HuH-7 (cell line): ENCODE measurements at regions not wholly inside any gene's neighbourhood (a gene's known extent, or its start where the extent isn't known, plus 50 kb on each side); places are given as distances from the start of the nearest gene placed in this dataset.
"Not testable (repeated sequence)": the region's sequence is repeated elsewhere in the genome, so short reads cannot be mapped to it uniquely, and the experiment has no call there.

Source experiments
- DNase-seq: peaks from one replicate; pipeline ENCODE4 v3.0.0; 2011; ENCODE audit warnings: low spot score

DNA sequence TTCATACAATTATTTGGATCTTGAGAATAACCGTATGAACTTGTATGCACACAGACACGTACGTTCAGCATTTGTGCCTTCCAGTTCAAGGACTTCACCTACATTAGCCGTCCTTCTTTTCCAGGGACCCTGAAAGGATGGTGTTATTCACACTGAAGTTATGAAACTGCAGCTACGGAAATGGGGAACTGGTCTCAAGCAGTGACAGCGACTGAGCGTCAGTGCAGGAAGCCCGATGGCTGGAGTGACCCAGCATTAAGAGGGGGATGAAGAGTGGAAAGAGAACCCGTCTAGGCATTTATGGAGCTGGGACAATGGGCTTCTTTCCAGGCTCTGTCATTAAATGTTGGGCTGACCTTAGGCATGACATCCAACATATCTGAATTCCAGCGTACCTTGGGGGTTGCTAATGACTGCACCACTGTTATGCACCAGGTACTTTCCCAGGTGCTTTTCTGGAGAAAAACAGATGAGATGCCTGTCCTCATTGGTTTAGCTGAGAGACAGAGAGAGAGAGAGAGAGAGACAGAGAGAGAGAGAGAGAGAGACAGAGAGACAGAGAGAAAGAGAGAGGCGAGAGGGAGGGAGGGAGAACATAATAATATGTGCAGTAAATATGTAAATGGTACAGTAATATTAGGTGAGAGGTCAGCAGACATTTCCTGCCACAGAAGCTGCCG is 204.7 kb upstream of the EXOC2 start:
- no peak for DNase-seq

DNA sequence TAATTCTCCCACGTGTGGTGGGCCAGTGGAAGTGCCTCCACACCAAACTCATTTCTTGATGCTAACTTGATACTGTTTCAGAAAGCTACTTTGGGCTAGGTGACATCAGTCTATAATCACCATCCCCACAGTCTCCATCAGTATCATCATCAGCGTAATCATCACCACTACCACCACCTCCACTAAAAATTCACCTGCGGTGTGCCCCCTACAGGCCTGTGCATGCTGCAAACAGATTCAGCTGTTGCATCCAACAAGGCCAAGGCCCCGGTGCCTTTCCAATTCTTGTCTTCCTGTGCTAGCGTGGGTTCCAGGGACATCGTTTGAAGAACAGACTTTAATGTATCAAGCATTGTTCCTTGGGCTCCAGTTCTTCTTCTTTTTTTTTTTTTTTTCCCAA is 201.3 kb upstream of the EXOC2 start:
- no peak for DNase-seq

- DNase-seq = no peak
These were observed 198.1 kb upstream of the EXOC2 start for GRCh38 chr6:890995-891394.

DNA sequence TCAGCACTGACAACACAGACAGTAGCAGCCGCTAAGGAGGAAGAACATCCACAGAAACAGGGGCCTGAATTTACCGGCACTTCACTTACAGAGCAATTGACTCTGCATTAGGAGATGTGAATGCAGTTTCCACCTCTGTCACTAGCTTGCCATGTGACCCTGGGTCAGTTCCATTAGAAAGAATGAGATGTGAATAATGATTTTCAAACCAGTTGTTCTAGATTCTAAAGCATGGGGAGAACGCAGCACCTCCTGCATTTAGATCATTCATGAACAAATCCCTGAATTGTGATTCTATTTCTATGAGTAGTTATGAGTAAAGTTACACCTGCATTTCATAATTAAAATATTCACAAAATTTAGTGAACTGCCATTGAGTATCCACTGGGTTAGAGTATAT is 197.3 kb upstream of the EXOC2 start:
- DNase-seq = no peak

DNA sequence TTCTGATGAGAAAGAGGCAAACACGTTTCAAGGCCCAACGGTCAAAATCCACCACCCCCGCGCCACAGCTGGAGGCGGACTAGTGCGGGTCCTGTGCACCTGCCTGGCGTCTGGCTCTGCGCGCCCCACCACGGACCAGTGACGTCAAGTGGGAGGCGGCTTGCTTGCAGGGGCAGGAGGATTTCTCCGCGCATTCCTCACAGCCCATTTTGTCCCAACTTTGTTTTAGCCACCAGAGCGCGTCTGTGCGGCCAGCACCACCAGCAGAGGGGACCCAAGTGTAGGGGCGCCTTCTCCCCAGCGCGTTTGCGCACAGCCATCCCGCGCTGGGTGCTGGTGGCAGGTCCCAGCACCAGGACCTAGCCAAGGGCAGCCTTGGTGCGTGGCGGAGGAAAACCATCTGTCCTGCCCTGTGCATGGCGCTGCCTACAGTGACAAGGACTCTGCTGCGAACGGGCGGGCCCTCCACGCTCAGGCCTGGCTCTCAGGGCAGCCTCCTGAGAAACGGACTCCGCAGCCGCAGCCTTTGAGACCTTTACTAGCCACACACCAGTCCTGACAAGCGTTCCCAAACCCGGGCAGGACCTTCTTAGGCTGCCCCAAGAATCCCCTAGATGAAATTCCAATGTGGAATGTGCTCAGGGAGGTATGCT is 194.8 kb upstream of the EXOC2 start:
- DNase-seq = no peak

DNA sequence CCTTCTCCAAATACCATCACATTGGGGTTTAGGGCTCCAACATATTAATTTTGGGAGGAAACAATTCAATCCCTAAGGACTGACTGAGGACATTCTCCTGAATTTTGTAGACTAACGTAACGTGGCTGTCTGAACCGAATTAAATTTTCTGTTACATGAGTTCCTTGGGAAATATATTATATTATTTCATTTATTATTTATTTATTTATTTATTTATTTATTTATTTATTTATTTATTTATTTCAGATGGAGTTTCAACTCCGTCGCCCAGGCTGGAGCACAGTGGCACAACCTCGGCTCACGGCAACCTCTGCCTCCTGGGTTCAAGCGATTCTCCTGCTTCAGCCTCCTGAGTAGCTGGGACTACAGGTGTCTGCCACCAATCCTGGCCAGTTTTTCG is 193.2 kb upstream of the EXOC2 start:
- DNase-seq = not testable (repeated sequence)

DNA sequence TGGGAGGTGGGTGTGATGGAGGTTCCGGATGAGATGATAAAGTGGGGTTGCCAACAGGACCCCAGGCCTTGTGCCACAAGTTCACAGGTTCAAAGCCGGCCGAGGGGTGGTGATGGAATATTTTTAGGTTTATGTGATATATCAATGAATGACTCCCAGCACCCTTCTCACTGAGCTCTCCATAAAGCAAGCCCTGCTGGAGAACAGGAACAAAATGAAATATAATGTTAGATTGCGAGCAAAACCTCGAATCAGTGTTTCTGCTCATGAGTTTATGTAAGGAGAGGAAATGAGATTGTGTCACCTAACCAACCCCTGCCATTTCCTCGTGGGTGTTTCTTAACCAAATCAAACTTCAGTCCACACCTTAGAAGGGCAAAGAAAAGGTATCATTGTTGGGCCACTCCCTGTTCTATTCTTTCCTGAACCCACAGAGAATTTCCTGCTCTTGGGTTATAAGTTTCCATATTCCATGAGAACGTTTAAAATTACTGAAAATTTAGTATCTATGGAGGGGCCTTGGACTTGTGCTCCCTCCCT is 192.2 kb upstream of the EXOC2 start:
- no peak for DNase-seq

DNA sequence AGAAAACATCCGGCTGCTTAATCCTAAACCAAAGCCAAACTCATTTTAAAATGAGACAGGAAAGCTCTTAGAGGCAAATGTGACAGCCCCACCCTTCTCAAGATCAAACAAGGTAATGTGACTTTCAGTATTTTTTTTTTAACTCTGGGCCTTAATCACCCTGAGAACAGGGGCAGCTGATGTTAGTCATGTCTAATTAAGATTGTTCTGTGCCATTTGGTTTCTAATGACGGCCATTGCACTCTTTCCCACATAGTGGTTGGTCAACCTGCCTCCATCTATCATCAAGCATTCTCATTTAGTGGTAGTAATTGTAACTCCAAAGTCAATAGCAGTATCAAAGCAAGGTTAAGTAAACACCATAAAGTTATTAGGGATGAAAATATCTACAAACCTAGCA is 191.6 kb upstream of the EXOC2 start:
- DNase-seq = peak; percentile 26

GRCh38 chr6:882084-882598 is 189.2 kb upstream of the EXOC2 start:
- no peak for DNase-seq

- DNase-seq = peak; percentile 26
These were observed 185.2 kb upstream of the EXOC2 start for GRCh38 chr6:878179-878578.

DNA sequence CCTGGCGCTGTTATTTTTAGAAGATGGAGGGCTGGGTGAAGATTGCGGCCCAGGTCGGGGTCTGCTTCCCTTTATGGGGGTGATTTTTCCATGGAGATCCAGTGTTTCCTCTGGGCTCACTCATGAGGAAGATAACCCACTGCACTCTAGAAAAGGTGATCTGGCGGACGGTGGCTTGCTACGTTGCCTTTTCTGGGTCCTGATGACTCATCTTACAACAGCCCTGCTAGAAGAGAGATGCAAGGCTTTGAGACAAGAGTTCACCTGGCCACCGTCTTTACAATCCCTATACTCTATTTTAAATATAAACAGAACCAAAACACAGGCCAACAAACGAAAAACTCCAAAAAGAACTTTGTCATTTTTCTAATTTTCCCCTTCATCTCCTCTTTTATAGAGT is 182.1 kb upstream of the EXOC2 start:
- DNase-seq = no peak

- DNase-seq = no peak
These were observed 179.7 kb upstream of the EXOC2 start for GRCh38 chr6:872570-873125.

DNA sequence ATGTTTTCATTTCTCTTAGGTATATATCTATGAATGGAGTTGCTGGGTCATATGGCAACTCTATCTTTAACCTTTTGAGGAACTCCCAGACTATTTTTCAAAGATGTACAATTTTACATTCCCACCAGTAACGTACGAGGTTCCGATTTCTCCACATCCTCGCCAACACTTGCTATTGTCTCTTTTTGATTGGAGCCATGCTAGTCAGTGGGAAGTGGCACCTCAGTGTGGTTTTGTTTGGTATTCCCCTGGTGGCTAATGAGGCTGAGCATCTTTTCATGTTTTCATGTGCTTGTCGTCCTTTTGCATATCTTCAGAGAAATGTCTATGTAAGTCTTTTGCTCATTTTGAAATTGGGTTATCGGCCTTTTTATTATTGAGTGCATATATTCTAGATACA is 178.6 kb upstream of the EXOC2 start:
- DNase-seq = no peak

GRCh38 chr6:870096-870495 is 177.2 kb upstream of the EXOC2 start:
- no peak for DNase-seq

- no peak for DNase-seq
These were observed 175.3 kb upstream of the EXOC2 start for GRCh38 chr6:868201-868600.

GRCh38 chr6:867378-867777 is 174.4 kb upstream of the EXOC2 start:
- DNase-seq = no peak

DNA sequence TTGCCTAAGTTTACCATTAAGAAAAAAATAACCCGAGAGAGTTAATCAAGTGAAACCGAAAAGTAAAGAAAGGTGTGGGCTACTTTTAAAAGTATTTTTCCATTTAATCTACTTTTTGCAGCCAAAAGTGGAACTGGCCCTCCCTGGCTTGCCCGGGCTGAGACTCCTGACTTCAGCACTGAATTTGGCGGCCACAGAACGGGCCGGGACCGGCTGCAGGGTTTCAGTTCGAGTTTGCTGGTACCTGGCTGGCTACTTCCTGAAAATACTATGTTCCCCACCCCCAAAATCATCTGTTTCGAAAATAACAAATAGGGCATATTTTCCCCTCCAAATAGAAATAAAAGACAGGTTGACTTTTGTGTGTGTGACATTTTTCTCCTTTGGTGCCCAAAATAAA is 173.4 kb upstream of the EXOC2 start:
- DNase-seq = no peak

GRCh38 chr6:865846-866245 is 172.9 kb upstream of the EXOC2 start:
- no peak for DNase-seq

DNA sequence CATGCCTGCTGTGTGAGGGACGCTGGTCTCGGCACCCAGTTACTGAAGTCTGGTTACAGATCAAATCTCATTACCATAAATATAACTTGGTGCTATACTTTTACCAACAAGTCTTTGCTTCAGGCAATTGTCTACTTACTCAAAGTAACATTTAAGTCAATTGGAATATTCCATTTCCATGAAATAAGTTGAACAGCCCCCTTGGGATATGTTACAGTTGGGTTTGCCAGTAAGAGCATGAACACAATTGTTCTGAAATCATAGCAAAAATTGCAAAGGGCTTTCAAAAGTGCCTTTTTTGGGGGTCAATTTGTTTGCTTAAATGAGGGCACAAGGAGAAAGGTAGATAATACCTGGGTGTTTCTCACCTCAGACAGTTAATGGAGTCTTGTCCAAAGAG is 170.9 kb upstream of the EXOC2 start:
- DNase-seq = no peak

GRCh38 chr6:863127-863526 is 170.2 kb upstream of the EXOC2 start:
- DNase-seq = not testable (repeated sequence)

DNA sequence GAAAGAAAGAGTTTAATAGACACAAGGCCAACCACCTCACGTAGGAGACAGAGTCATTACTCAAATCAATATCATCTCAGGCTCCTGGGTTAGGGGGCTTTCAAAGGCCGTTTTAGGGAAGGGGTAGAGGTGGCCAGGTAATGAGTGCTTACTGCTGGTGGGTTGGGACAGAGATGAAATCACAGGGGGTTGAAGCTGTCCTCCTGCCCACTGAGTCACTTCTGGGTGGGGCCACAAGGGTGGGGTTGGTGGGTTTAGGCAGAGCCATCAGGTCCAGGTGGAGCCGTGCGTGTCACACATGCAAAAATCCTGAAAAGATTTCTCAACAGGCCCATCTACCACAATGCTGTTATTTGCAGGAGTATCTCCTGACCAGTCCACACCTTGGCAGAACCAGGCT is 167.0 kb upstream of the EXOC2 start:
- DNase-seq = no peak

- DNase-seq = no peak
These were observed 161.6 kb upstream of the EXOC2 start for GRCh38 chr6:854406-855118.

- DNase-seq = not testable (repeated sequence)
These were observed 159.3 kb upstream of the EXOC2 start for GRCh38 chr6:852216-852615.
